IMR-90 (cell line): ENCODE measurements at regions not wholly inside any gene's neighbourhood (a gene's known extent, or its start where the extent isn't known, plus 50 kb on each side); places are given as distances from the start of the nearest gene placed in this dataset.

ENCODE experiments used
- ATAC-seq: fragments of 200-7000 bp; cut with Tn5 transposase; 2 replicates; pipeline ENCODE4 v1.9.1; 2020; ENCODE audit warnings: low read depth, mild to moderate bottlenecking, moderate library complexity
- BruUV-seq: library from RNA; stranded (reverse); fragments of 400-500 nt; replicated peaks from 2 replicates; lab custom pipeline; 2021; lab: Mats Ljungman, UMichigan
- CTCF ChIA-PET: fragments of 300-600 bp; formaldehyde crosslinking; extraction: SDS; loops from one replicate; lab custom pipeline; 2021; ENCODE audit warnings: antibody characterized with exemption; lab: Yijun Ruan, JAX
- POLR2A ChIA-PET: fragments of 300-600 bp; sonication (Branson Sonifier 250); formaldehyde crosslinking; loops from one replicate; lab custom pipeline; 2022; ENCODE audit warnings: antibody characterized with exemption; ENCODE audit not compliant: unreplicated experiment; lab: Charles Lee
- DNase-seq: peaks from one replicate; pipeline ENCODE4 v3.0.0; 2013
- H2AFZ ChIP-seq: replicated peaks from 2 replicates; pipeline ENCODE3; 2013; ENCODE audit warnings: low read length, mild to moderate bottlenecking; ENCODE audit not compliant: poor library complexity
- H2AK5ac ChIP-seq: 2 replicates; pipeline ENCODE4 v1.6.1; 2013; ENCODE audit warnings: low read depth, low read length, inconsistent platforms
- H2AK9ac ChIP-seq: replicated peaks from 2 replicates; pipeline ENCODE3; 2013; ENCODE audit warnings: mild to moderate bottlenecking, low read depth, low read length, moderate library complexity; ENCODE audit not compliant: poor library complexity
- H2BK120ac ChIP-seq: 2 replicates; pipeline ENCODE4 v1.6.1; 2013; ENCODE audit warnings: low read depth, low read length, inconsistent platforms
- H2BK15ac ChIP-seq: 3 replicates; pipeline ENCODE4 v1.6.1; 2013; ENCODE audit warnings: low read depth, low read length, inconsistent platforms
- H2BK20ac ChIP-seq: 2 replicates; pipeline ENCODE4 v1.6.1; 2013; ENCODE audit warnings: low read depth, mild to moderate bottlenecking, inconsistent platforms, low read length, moderate library complexity
- H2BK5ac ChIP-seq: 2 replicates; pipeline ENCODE4 v1.6.1; 2013; ENCODE audit warnings: mild to moderate bottlenecking, low read depth, low read length, inconsistent platforms; ENCODE audit not compliant: poor library complexity, severe bottlenecking
- H3K14ac ChIP-seq: replicated peaks from 2 replicates; pipeline ENCODE4 v1.6.1; 2013; ENCODE audit warnings: low read depth, low read length, inconsistent platforms
- H3K18ac ChIP-seq: 2 replicates; pipeline ENCODE4 v1.6.1; 2013; ENCODE audit warnings: low read depth, low read length, control low read depth
- H3K23ac ChIP-seq: 2 replicates; pipeline ENCODE4 v1.6.1; 2013; ENCODE audit warnings: low read depth, low read length, inconsistent platforms
- H3K27ac ChIP-seq: 2 replicates; pipeline ENCODE4 v1.5.1; 2013; ENCODE audit warnings: mild to moderate bottlenecking, control low read depth, low read length; ENCODE audit not compliant: insufficient read depth
- H3K27me3 ChIP-seq: 2 replicates; pipeline ENCODE4 v1.6.1; 2013; ENCODE audit warnings: low read length; ENCODE audit not compliant: control insufficient read depth, insufficient read depth
- H3K36me3 ChIP-seq: 2 replicates; pipeline ENCODE4 v1.6.1; 2013; ENCODE audit warnings: low read length, mixed read lengths; ENCODE audit not compliant: control insufficient read depth, insufficient read depth
- H3K4ac ChIP-seq: 2 replicates; pipeline ENCODE4 v1.6.1; 2013; ENCODE audit warnings: low read depth, low read length, inconsistent platforms
- H3K4me1 ChIP-seq: 2 replicates; pipeline ENCODE4 v1.6.1; 2013; ENCODE audit warnings: low read length, mixed read lengths; ENCODE audit not compliant: control insufficient read depth, insufficient read depth
- H3K4me2 ChIP-seq: 2 replicates; pipeline ENCODE4 v1.6.1; 2013; ENCODE audit warnings: low read depth, mild to moderate bottlenecking, control low read depth, low read length, moderate library complexity
- H3K4me3 ChIP-seq: 2 replicates; pipeline ENCODE4 v1.5.1; 2013; ENCODE audit warnings: low read depth, mild to moderate bottlenecking, control low read depth, low read length, moderate library complexity; ENCODE audit not compliant: insufficient read depth
- H3K56ac ChIP-seq: 2 replicates; pipeline ENCODE4 v1.6.1; 2013; ENCODE audit warnings: low read length, inconsistent platforms; ENCODE audit not compliant: insufficient read depth; ENCODE audit errors: extremely low read depth
- H3K79me1 ChIP-seq, 2 experiments: 2 replicates each; pipeline ENCODE4 v1.6.1; 2013; ENCODE audit warnings: low read length in 2 of 2, inconsistent platforms in 1 of 2, low read depth in 1 of 2
- H3K9ac ChIP-seq: 2 replicates; pipeline ENCODE4 v1.6.1; 2013; ENCODE audit warnings: low read depth, low read length, control low read depth
- H3K9me1 ChIP-seq: 2 replicates; pipeline ENCODE4 v1.6.1; 2013; ENCODE audit warnings: low read length, inconsistent platforms; ENCODE audit not compliant: insufficient read depth
- H3K9me3 ChIP-seq: 2 replicates; pipeline ENCODE4 v1.6.1; 2013; ENCODE audit warnings: low read length; ENCODE audit not compliant: control insufficient read depth, insufficient read depth
- H4K20me1 ChIP-seq: 2 replicates; pipeline ENCODE4 v1.6.1; 2013; ENCODE audit warnings: low read length, inconsistent platforms; ENCODE audit not compliant: insufficient read depth
- H4K5ac ChIP-seq: 2 replicates; pipeline ENCODE4 v1.6.1; 2013; ENCODE audit warnings: mild to moderate bottlenecking, low read depth, low read length, control low read depth
- H4K8ac ChIP-seq, 2 experiments: 2 replicates each; pipeline ENCODE4 v1.6.1; 2013; ENCODE audit warnings: low read depth in 2 of 2, low read length in 2 of 2, control low read depth in 1 of 2, inconsistent platforms in 1 of 2
- H4K91ac ChIP-seq: 2 replicates; pipeline ENCODE4 v1.6.1; 2013; ENCODE audit warnings: low read depth, low read length, inconsistent platforms; ENCODE audit not compliant: insufficient read depth
- NFE2L2 ChIP-seq: fragments of 150-350 bp; IDR thresholded peaks from 2 replicates; pipeline ENCODE4 v1.6.1; 2016; ENCODE audit warnings: low read depth, mild to moderate bottlenecking, low read length
- POLR2A ChIP-seq: IDR thresholded peaks from 2 replicates; pipeline ENCODE4 v1.6.1; 2012; ENCODE audit warnings: mild to moderate bottlenecking, low read depth, low read length
- RCOR1 ChIP-seq: IDR thresholded peaks from 2 replicates; pipeline ENCODE4 v1.6.1; 2012; ENCODE audit warnings: mild to moderate bottlenecking, low read length, improper control_type of control experiment; ENCODE audit not compliant: insufficient replicate concordance
- RFX5 ChIP-seq: IDR thresholded peaks from 2 replicates; pipeline ENCODE4 v1.8.0; 2012; ENCODE audit warnings: low read depth, mild to moderate bottlenecking, low read length, moderate library complexity
- USF2 ChIP-seq: fragments of 150-350 bp; IDR thresholded peaks from 2 replicates; pipeline ENCODE4 v1.6.1; 2017; ENCODE audit warnings: mild to moderate bottlenecking, antibody characterized with exemption, low read length, low read depth
- dilution Hi-C: fragments of 300-500 bp; cut with HindIII; formaldehyde crosslinking; loops from one replicate; pipeline ENCODE4 v1.14.3; 2018; ENCODE audit warnings: low sequenced_read_pairs; ENCODE audit not compliant: unreplicated experiment
- in situ Hi-C: fragments of 300-500 bp; cut with MboI; formaldehyde crosslinking; loops from 3 replicates; pipeline ENCODE4 v1.14.3; 2019; ENCODE audit warnings: low sequenced_read_pairs, inconsistent platforms, mixed read lengths
- intact Hi-C: fragments of 100-400 bp; cut with micrococcal nuclease; formaldehyde crosslinking; loops from 2 replicates; pipeline ENCODE4 v1.10.0; 2022

- Histone ChIP-seq H3K4me1 (no peaks in the 10 kb centered on the region), H2BK15ac (no peak overlapping the region), H3K56ac (no peak overlapping the region), H3K4me2 (no peak overlapping the region), H4K5ac (no peak overlapping the region), H4K20me1 (no peaks in the 10 kb centered on the region), H4K8ac (no peak overlapping the region), H3K9me3 (no peaks in the 10 kb centered on the region), H3K27me3 (peaks cover 1% of the 10 kb centered on the region; the same call in 1 of the 2 replicates), H3K14ac (no peak overlapping the region), H3K36me3 (no peaks in the 10 kb centered on the region), H3K23ac (no peak overlapping the region), H2AK5ac (no peak overlapping the region), H3K79me1 (no peaks in the 10 kb centered on the region), H3K4me3 (no peak overlapping the region), H3K9ac (no peak overlapping the region), H2BK5ac (no peak overlapping the region), H3K9me1 (no peaks in the 10 kb centered on the region), H2AFZ (no peak overlapping the region), H4K91ac (no peak overlapping the region), H3K18ac (no peak overlapping the region), H3K27ac (no peak overlapping the region), H2BK20ac (no peak overlapping the region), H2AK9ac (no peak overlapping the region), H2BK120ac (no peak overlapping the region), H3K4ac (no peak overlapping the region)
- DNase-seq (no peak), ATAC-seq (no peak)
- intact Hi-C loops = no loop called here
- dilution Hi-C loops = no loop called here
- BruUV-seq = no TSS peak
- ChIA-PET POLR2A (no interaction called here), CTCF (no interaction called here)
- TF ChIP-seq RCOR1 (no peak), POLR2A (no peak), RFX5 (no peak), NFE2L2 (no peak), USF2 (no peak)
- in situ Hi-C loops = no loop called here
Measured at GRCh38 chr1:29460694-29461093, 224.4 kb downstream of the PTPRU start.
